Hematopoietic multipotent progenitor cell (in vitro differentiated cells): ENCODE measurements at regions not wholly inside any gene's neighbourhood (a gene's known extent, or its start where the extent isn't known, plus 50 kb on each side); places are given as distances from the start of the nearest gene placed in this dataset.
"Not testable (repeated sequence)": the region's sequence is repeated elsewhere in the genome, so short reads cannot be mapped to it uniquely, and the experiment has no call there.

Experiments
- DNase-seq, 3 donors: peaks; one replicate each; pipeline ENCODE4 v3.0.0-alpha.2; 2011 to 2015; ENCODE audit warnings: low read depth in 2 of 3, low spot score in 2 of 3

GRCh38 chr6:144667532-144668503 lies 382.7 kb downstream of the UTRN start:
- peak in 1 of 3 donors; percentile 50 for DNase-seq

- DNase-seq: not testable (repeated sequence)
Observed at GRCh38 chr6:144670259-144670658, 385.1 kb downstream of the UTRN start.

GRCh38 chr6:144673807-144674206 lies 388.7 kb downstream of the UTRN start:
- DNase-seq: peak in 1 of 3 donors; percentile 25

GRCh38 chr6:144675231-144675861 lies 390.2 kb downstream of the UTRN start:
- peak in 2 of 3 donors; percentile 39 to 86 for DNase-seq

GRCh38 chr6:144676310-144676709 lies 391.2 kb downstream of the UTRN start:
- not testable (repeated sequence) for DNase-seq

GRCh38 chr6:144677263-144677662 lies 392.1 kb downstream of the UTRN start:
- not testable (repeated sequence) for DNase-seq

GRCh38 chr6:144678844-144679243 lies 393.7 kb downstream of the UTRN start:
- DNase-seq: peak in 1 of 3 donors; percentile 67

GRCh38 chr6:144681334-144681733 lies 396.2 kb downstream of the UTRN start:
- DNase-seq: no peak

GRCh38 chr6:144683216-144684070 lies 398.3 kb downstream of the UTRN start:
- DNase-seq: no peak

- DNase-seq: no peak
Observed at GRCh38 chr6:144688713-144689112, 403.6 kb downstream of the UTRN start.

- DNase-seq: no peak
Observed at GRCh38 chr6:144689503-144690040, 404.4 kb downstream of the UTRN start.

- DNase-seq: no peak
Observed at GRCh38 chr6:144690133-144690532, 405.0 kb downstream of the UTRN start.

- no peak for DNase-seq
Observed at GRCh38 chr6:144690666-144691065, 405.5 kb downstream of the UTRN start.

GRCh38 chr6:144692050-144692449 lies 406.9 kb downstream of the UTRN start:
- DNase-seq: not testable (repeated sequence)

- DNase-seq: no peak
Observed at GRCh38 chr6:144695858-144696533, 410.9 kb downstream of the UTRN start.

- no peak for DNase-seq
Observed at GRCh38 chr6:144696610-144697368, 411.7 kb downstream of the UTRN start.

GRCh38 chr6:144697369-144697760 lies 412.2 kb downstream of the UTRN start:
- no peak for DNase-seq

- no peak for DNase-seq
Observed at GRCh38 chr6:144697801-144698200, 412.7 kb downstream of the UTRN start.

GRCh38 chr6:144702781-144703180 lies 417.6 kb downstream of the UTRN start:
- DNase-seq: no peak
